WERI-Rb-1 (cell line): ENCODE measurements at regions not wholly inside any gene's neighbourhood (a gene's known extent, or its start where the extent isn't known, plus 50 kb on each side); places are given as distances from the start of the nearest gene placed in this dataset.

Experiments
- DNase-seq: peaks from one replicate; pipeline ENCODE4 v3.0.0-alpha.2; 2020
- H3K27ac ChIP-seq: fragments of 250-450 bp; sonication (Bioruptor Pico); 2 replicates; pipeline ENCODE4 v1.5.1; 2020; ENCODE audit warnings: mild to moderate bottlenecking, moderate library complexity
- H3K27me3 ChIP-seq: fragments of 250-450 bp; sonication (Bioruptor Pico); 2 replicates; pipeline ENCODE4 v1.5.1; 2021; ENCODE audit warnings: mild to moderate bottlenecking, low read depth, moderate library complexity; ENCODE audit not compliant: insufficient read depth, severe bottlenecking
- H3K36me3 ChIP-seq: fragments of 250-450 bp; sonication (Bioruptor Pico); 2 replicates; pipeline ENCODE4 v1.5.1; 2020; ENCODE audit warnings: mild to moderate bottlenecking, moderate library complexity
- H3K4me3 ChIP-seq: 2 replicates; pipeline ENCODE4 v1.5.1; 2011; ENCODE audit warnings: low read depth, mild to moderate bottlenecking, control low read depth, low read length
- H3K9me3 ChIP-seq: fragments of 250-450 bp; sonication (Bioruptor Pico); 2 replicates; pipeline ENCODE4 v1.5.1; 2021; ENCODE audit warnings: mild to moderate bottlenecking, moderate library complexity; ENCODE audit not compliant: severe bottlenecking
- CTCF ChIP-seq: IDR thresholded peaks from 2 replicates; pipeline ENCODE4 v1.5.1; 2011; ENCODE audit warnings: low read depth, mild to moderate bottlenecking, control low read depth, inconsistent platforms, low read length

GRCh38 chr11:44399968-44400367 is 90.0 kb upstream of the ALX4 start:
- no peak for DNase-seq
- H3K36me3 ChIP-seq, result no peaks in the 10 kb centered on the region
- no peak overlapping the region for H3K4me3 ChIP-seq
- no peak for TF ChIP-seq CTCF
- peaks cover 80% of the 10 kb centered on the region for H3K27me3 ChIP-seq
- H3K9me3 ChIP-seq, result peaks cover 2% of the 10 kb centered on the region
- H3K27ac ChIP-seq, result no peak overlapping the region

DNA sequence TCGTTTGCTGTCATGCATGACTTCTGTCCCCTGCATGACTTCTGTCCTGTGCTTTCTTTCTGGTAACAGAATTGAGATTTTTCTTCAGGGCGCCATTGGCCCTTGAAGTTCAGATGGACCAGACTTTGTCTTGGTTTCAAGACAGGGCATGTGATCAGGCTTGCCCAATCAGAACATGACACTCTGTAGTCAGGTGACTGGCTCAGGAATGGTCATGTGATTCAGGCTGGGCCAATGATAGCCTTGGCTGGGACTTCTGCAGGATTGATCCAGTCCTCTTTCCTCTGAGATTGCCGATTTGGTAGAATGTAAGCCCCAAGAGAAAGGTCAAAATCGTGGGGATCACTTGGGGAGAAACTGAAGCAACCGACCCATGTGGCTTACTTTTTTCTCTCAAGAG is 90.5 kb upstream of the ALX4 start:
- Histone ChIP-seq H3K9me3 (peaks cover 2% of the 10 kb centered on the region), H3K27me3 (peaks cover 84% of the 10 kb centered on the region), H3K27ac (no peak overlapping the region), H3K36me3 (no peaks in the 10 kb centered on the region), H3K4me3 (no peak overlapping the region)
- TF ChIP-seq CTCF, result no peak
- DNase-seq, result no peak

GRCh38 chr11:44402466-44403075 is 92.6 kb upstream of the ALX4 start:
- peaks cover 1% of the 10 kb centered on the region for H3K9me3 ChIP-seq

GRCh38 chr11:44403176-44403575 is 93.2 kb upstream of the ALX4 start:
- DNase-seq, result no peak
- no peak for TF ChIP-seq CTCF
- peaks cover 83% of the 10 kb centered on the region for H3K27me3 ChIP-seq
- H3K36me3 ChIP-seq, result no peaks in the 10 kb centered on the region
- H3K9me3 ChIP-seq, result no peaks in the 10 kb centered on the region
- no peak overlapping the region for H3K27ac ChIP-seq
- H3K4me3 ChIP-seq, result no peak overlapping the region

More at GRCh38 chr11:44402466-44403075, 92.6 kb upstream of the ALX4 start:
- Histone ChIP-seq H3K27me3 (peaks cover 83% of the 10 kb centered on the region), H3K4me3 (no peak overlapping the region), H3K27ac (no peak overlapping the region), H3K36me3 (no peaks in the 10 kb centered on the region)
- no peak for DNase-seq
- no peak for TF ChIP-seq CTCF

DNA sequence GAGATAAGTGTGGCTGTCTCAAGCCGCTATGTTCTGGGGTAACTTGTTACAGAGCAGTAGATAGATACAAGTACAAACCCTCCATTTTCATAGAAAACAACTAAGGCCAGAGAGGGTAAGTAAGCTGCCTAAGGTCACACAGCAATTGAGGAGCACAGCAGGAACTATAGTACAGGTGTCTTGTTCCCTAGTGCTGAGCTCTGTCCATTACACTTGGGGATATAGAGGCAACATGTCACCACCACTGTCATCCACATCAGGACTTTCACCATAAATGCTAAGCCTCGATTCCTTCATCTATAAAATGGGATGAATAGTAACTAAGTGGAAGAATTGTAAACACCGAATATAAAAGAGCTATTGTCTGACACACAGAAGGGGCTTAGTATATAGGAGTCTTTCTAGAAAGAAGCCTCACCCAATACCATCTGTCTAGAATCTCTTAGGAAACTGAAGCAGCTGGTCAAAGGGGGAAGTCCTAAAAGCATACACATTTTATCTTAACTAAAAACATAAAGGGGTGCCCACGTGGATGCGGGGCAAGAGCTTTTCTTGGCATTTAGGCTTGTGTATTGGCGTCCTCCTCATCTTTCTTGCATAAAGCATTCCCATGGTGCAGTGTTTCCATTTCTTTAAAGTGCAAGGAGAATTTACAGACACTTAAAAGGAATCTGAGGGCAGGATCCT is 93.8 kb upstream of the ALX4 start:
- no peaks in the 10 kb centered on the region for H3K36me3 ChIP-seq
- no peaks in the 10 kb centered on the region for H3K9me3 ChIP-seq
- H3K4me3 ChIP-seq, result no peak overlapping the region
- H3K27ac ChIP-seq, result no peak overlapping the region
- TF ChIP-seq CTCF, result no peak
- no peak for DNase-seq
- peaks cover 83% of the 10 kb centered on the region for H3K27me3 ChIP-seq
